ENCODE measurements at regions not wholly inside any gene's neighbourhood (a gene's known extent, or its start where the extent isn't known, plus 50 kb on each side); places are given as distances from the start of the nearest gene placed in this dataset.

DNA sequence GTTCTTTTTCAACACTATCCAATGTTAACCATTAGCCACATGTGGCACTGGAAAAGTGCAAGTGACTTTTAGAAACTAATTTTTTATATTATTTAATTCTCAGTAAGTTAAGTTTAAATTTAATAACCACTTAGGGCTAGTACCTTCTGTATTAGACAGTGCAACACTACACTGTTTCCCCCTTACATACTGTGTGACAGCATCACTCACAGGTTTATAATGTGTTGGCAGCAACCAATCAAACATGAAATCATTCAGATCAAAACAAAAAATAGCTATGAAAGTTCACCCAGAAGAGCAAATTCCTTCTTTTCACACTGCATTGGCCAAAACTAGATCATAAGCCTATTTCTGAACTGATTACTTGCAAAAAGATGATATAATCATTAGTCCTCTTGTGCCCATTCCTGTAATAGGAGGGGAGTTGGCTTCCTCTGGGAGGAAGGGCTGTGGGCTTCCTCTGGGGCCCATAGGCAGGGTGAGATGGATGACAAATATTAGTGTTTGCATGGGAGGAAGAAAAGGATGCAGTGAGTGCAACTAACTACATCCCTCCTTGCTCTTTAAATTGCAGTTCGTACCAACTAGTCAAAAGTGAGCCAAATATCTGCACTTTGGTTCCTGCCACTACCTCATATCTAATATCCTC is 708.1 kb upstream of the RGMB start:
- DNase-seq = no peak

DNA sequence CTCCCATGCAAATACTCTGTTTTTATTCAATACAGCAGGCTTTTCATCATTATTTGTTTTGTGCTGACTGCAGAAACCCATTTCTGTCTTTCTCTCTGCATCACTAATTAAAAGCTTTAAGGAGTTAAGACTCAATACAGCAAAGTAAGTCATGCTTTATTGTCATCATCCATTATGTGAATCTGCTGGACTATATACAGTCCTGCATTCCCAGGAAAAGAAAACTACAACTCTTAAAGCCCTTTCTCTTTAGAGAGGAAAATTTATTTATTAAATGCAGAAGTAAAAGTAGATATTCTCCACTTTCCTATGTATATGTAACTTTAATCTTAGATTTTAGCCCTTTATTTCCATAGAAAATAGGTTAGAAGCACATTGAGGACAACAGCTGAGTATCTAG is 706.6 kb upstream of the RGMB start:
- no peak for DNase-seq

DNA sequence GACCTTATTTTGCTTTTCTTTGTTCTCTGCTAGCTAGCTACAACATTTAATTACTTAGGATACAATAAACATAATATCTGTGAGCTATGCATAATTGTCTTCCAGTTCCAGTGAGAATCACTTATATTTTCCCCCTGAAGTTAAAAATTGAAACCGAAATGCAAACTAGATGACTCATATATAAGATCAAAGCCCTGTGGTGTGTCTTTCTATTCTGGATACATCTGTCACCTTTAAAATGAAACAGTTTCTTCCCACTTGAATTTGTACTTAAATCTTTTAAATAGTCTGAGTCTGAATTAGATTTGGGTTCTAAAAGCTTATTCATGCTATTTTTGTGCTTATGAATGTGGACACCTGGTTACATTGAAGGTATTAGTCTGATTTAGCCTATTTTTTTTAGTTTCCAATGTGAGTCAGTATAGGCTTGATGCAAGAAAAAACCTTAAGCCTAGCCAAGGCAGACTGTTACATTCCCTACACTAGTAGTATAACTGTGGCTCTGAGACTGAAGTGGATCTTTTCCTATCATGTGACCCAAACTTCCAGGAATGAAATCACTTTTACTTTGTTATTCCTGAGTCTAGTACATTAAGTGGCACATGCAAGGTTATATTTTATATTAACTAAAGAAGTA is 703.5 kb upstream of the RGMB start:
- DNase-seq = no peak

DNA sequence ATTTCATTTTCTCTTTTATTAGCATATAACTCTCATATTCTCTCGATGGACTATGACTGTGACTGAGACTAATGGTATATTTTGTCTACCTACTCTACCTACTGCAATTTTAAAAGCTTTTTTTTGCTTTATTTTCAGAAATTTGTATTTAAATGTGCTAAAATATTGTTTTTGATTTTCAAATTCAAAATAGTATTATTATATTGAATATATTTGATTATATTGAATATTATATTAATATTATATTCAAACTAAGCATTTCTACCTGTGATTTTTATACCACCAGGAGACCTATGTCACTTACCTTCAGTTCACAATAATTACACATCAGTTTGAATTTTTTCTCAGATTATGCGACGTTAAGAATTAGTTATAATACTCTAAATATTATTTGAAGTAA is 700.5 kb upstream of the RGMB start:
- DNase-seq = no peak

DNA sequence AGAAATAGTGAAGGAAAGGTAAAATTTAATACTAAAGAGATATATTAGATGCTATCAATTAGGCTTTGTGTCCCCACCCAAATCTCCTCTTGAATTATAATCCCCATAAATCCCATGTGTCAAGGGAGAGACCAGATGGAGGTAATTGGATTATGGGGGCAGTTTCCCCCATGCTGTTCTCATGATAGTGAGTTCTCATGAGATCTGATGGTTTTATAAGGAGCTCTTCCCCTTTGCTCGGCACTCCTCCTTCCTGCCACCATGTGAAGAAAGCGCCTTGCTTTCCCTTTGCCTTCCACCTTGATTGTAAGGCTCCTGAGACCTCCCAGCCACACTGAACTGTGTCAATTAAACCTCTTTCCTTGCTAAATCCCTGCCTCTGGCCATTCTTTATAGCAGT is 697.0 kb upstream of the RGMB start:
- DNase-seq = no peak

DNA sequence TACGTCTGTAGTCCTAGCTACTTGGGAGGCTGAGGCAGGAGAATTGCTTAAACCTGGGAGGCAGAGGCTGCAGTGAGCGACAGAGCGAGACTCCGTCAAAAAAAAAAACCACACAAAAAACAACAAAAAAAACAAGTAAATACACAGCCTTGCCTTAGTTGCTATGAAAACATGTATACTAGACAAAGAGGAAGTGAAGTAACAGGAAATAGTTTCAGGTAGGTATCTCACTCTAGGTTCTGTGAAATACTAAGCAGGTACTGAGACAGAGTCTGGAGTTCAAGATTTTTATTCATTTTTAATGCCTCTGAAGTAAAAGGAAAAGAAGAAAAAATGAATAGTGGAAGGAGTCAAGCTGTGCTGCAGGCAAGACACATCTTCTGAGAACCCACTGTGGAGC is 687.9 kb upstream of the RGMB start:
- no peak for DNase-seq

DNA sequence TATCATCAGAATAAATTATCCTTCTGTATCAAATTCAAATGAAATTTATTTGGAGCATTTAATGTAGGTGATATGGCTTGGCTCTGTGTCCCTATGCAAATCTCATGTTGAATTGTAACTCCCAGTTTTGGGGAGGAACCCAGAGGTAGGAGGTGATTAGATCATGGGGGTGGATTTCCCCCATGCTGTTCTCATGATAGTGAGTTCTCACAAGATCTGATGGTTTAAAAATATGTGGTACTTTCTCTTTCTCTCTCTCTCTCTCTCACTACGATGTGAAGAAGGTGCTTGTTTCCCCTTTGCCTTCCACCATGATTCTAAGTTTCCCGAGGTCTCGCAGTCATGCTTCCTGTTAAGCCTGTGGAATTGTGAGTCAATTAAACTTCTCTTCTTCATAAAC is 678.4 kb upstream of the RGMB start:
- DNase-seq = no peak

DNA sequence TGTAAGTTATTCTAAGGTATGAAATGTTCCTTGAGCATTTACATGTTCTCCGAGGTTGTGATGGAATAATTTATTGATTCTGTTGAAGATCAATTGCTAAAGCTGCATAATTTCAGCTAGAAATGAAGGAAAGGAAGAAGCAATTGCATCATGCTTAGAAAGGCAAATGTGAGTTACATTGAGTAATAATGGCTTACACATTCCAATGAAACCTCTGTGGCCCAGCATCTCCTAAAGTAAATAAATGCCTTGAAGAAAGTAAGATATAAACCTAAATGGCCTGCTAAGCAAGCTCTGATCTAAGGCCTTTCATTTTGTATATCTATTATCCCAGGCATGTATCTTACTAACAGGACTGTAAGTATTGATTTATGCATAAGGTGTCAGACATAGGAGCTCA is 677.3 kb upstream of the RGMB start:
- no peak for DNase-seq

DNA sequence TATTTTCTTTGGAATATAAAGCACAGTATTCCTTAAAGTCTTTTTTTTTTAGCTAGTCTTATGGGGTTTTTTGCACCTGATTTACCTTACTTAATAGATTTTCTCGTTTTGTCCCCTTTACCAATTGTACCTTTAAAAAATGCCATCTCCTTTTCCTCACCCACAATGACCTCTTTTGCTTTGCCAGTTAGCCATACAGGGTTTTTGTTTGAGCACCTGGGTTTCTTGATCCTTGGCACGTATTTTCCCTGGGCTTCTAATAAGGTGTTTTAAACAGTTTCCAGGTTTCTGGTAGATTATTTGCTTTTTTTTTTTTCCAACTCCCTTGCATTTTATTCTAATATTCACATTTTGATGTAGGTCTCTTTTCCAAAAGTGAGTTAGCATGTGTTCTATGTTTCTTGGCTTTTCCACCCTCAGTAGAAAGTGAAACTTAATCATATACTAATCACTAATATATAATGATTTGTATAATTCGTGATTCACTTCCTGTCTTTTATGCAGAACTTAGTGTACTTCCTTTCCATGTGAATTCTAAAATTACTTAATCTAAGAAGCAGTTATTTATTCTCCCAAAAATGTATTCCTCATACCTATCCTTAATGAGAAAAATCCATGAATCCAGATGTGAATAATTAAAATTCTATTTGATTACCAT is 673.9 kb upstream of the RGMB start:
- DNase-seq = no peak

DNA sequence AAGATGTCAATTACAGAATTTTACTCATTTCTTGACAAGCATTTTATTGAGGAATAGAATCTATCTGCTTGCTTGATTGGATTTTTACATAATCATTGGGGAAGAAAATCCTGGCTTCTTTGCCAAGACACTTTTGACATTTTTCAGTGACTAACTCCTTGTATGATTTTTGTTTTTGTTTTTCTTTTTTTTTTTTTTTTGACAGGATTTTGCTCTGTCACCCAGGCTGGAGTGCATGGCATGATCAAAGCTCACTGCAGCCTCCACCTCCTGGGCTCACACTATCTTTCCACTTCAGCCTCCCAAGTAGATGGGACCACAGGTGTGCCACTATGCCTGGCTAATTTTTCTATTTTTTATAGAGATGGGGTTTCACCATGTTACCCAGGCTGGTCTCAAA is 672.3 kb upstream of the RGMB start:
- DNase-seq = no peak

DNA sequence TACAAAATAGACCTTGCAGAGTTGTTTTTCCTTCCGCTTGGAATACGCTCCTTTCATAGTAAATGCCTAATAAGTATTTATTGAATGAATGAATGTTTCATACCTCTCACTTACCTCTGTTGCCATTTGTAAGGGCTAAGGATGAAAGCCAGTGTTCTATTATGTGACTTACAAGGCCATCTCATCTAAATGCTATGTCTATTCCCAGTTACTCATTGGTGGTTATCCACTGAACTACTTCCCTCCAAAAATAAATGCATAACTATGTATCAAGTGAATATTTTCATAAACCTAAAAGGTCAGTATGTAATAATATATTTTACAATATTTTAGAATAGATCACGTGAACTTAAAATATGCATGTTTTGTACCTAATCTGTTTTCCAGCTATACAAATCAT is 670.5 kb upstream of the RGMB start:
- DNase-seq = no peak

DNA sequence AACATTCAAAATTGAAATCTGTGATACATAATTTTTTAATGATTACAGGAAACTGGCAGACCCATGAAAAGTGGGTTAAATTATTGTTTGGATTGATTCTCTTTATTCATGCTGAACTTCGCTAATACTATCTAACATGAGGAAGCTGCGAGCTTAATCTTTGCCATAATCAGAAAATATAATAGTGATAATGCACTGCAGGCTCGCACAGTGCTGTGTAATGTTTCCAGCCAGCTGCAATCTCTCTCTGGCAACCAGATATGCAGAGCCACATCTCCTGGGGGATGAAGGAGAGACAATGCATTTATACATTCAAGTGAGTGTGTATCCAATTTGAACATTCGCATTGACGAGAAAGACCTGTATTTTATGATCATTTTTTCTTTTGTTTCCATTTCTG is 669.7 kb upstream of the RGMB start:
- no peak for DNase-seq

DNA sequence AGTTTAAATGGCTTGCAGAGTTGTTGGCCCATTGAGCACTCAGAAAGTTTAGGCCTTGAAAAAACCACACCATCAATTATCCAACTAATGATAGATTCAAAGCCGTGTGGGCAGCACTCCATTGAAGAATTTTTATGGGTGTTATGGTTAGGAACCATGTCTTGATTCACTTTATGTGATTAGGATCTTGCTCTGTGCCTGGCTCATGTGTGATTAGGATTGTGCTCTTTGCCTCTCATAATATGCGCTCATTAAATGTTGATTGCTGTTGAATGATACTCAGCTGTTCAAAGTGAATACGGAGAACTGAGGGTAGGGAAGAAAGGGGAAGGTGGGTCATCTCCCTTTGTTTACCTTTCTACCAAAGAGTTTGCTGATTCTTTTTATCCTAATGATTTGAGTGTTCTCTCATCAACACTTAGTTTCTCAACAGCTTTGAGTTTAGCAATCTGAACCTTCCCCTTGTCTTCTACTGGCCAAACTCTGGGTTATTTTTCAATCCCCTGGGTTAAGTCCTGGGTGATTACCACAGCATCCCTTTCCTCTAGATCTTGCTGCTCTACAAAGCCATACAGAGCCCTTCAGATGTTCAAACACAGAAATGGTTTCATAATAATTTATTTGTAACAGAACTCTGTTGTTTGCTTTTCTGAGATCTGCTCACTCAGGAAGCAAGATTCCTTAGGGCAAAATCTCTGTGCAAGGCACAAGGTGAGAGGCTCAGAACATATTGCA is 668.8 kb upstream of the RGMB start:
- no peak for DNase-seq

DNA sequence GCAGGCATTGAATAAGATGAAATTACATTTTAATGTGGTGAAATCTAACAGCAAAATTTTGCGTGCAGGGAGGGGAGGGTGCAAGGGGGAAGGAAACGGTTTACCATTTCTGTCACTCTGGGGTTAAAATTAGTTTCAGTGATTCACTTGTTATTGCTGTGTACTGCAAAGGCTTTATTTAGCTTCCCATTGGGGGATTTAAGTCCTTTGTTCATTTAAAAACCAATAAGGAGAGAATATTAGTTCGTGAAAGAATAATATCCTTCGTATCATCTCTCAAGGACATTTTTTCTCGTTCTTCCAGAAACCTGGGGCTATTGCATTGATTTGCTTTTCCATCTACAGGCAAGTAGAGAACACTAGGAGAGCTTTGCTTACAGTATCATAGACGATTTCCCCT is 667.8 kb upstream of the RGMB start:
- no peak for DNase-seq

DNA sequence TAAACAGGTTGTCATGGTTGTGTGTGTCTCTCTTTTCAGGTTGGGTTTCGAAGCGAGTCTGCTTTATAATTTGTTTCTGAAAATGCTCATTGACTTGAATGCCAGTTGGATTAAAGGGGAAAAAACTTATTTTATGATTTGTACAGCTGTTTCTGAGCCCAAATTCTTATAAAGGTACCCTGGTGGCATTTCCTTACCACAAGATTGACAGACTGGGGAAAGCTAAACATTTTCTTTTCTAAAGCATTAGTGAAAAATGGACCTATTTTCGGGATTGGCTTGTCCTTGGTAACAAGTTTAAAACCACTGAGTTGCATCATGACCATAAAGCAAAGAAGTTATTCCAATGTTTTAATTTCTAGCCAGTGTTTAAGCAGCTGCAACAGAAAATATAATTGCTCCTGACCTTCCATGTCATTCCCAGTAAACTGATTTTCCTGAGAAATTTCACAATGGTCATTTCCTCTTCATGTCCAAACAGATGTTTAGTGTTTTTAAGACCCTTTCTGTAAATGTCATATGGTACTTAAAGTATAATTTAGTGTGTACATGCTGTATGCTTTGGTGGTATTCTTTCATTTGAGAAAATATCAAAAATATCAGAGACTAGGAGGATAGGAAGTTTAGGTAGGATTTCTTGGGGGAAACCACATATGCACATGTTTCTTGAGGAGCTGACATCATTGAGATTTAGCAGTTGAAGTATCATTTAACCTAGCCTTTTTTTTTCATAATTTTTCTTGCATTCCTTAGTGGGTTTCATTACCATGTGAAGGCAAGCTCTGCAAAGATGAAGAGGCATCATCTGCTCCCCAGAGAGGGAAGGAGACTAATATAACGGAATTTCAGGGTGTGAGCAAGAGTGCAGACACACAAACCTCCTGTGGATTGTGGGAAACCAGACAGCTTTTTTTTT is 667.1 kb upstream of the RGMB start:
- DNase-seq = no peak

DNA sequence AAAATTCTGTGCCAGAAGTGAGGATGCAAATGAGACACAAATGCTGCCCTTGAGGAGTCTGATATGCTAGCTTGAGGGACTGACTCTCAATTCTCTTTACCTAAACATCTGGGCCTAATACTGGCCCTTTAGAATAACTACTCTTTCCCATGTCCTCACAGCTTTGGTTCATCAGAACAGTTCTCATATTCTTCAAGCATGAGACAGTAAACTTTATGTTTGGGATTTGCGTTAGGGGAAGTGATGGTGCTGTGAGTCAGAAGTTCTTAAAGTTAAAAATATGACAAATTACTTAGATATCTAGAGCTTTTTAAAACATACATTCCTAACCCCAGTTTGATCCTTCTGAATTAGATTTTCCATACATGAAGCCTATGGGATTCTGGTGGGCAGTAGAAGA is 665.0 kb upstream of the RGMB start:
- no peak for DNase-seq

DNA sequence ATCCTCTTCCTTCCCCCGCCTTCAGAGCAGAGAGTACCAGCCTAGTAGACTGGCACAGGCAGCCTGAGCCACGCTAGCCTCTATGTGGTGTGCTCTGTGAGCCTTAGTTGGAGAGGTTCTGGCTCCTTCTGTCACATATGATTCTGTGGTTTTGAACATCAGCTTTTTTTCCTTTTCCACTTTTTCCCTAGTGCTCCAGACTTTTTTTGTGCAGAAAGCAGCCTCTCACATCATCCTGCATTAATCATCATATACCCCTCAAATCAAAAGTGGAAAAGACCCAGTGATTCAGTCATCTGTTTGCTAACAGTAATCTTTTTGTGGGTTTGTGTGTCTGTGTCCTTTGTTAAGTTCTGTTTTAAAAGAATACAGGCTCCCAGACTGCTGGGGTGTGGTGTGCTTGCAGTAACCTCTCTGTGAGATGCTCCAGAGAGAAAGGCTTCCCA is 663.9 kb upstream of the RGMB start:
- DNase-seq = no peak

DNA sequence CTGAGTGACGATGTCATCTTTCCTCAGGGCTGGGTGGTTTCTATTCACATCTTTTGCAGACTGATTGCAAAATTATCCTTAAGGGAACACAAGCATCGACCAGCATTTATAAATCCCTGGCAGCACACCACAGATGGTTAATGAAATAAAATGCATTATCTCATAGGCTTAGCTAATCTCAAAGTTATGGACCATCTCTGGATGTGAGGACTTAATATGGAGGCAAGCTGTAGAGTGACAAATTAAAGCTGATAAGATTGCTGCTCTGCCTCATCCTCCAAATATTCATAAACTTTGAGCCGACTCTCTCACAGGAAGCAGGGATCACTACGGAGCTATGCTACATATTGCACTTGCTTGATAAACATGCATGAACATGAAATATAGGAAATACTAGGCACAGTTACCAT is 663.2 kb upstream of the RGMB start:
- no peak for DNase-seq

DNA sequence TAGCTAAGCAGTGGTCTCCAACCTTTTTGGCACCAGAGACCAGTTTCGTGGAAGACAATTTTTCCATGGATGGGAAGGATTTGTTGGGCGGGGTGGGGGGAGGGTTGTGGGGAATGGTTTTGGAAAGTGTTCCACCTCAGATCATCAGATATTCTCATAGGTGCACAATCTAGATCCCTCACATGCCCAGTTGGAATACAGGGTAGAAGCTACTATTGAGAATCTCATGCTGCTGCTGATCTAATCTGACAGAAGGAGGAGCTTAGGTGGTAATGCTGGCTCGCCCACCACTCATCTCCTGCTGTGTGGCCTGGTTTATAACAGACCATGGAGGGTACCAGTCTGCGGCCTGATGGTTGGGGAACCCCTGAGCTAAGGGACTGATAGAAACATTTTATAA is 662.7 kb upstream of the RGMB start:
- no peak for DNase-seq

DNA sequence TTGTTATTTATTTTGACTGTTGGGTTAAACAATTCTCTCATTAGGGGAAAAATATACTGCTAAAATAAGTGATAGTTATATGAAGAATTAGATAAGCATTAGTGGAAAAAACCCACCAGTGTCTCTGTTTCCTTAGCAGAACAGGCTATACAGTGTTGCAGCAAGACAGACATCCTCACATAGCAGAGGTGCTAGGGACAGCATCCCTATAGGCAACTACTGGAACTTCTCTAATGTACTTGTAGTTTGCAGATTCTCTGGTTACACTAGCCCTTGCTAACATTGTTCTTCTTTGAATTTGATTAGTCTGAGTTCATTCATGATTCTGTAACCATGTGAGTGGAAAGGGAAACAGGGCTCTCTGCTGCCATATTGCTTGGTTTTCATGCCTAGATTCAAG is 661.8 kb upstream of the RGMB start:
- DNase-seq = no peak

DNA sequence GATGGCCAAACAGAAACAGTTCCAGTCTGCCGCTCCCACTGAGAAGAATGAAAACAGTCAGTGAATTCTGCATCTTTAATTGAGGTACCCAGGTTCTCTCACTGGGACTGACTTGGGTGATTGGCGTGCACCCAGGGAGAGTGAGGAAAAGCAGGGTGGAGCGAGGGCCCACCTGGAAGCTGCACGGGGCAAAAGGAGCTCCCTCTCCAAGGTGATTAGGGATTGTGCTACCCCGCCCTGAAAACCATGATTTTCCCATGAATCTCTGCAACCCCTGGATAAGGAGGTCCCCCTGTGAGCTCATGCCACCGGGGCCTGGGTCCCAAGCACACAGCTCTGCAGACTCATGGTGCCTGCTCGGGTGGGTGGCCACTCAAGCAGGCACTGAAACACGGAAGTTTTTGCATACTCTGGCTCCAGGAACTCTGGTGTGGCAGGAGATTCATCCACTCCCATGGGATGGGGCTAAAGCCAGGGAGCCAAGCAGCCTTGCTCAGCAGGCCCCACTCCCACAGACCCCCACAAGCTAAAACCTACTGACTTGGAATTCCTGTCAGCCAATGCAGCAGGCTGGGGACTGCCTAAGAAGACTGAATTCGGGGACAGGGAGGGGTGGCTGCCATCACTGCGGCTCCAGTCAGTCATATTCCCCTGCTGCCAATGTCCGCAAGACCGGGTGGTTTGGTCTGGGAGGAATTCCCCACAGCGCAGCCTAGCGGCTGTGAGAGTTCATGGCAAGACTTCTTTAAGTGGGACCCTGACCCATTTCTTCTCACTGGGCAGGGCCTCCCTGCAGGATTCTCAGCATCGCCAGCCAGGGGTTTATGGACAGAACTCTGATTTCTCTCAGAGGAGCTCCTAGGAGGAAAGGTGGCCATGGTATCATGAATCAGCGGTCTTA is 652.2 kb upstream of the RGMB start:
- no peak for DNase-seq

All from left kidney (tissue), 1 donor.